Endothelial cell of umbilical vein (primary cell): ENCODE measurements at regions not wholly inside any gene's neighbourhood (a gene's known extent, or its start where the extent isn't known, plus 50 kb on each side); places are given as distances from the start of the nearest gene placed in this dataset.

Experiments
- BruUV-seq: library from RNA; stranded (reverse); fragments of 400-500 nt; replicated peaks from 2 replicates; lab custom pipeline; 2021; lab: Mats Ljungman, UMichigan
- CTCF ChIA-PET: fragments of 300-600, 350-600 bp; sonication (Branson Sonifier 250); formaldehyde crosslinking; loops from one replicate; lab custom pipeline; 2021; ENCODE audit warnings: antibody characterized with exemption, inconsistent platforms; lab: Charles Lee
- POLR2A ChIA-PET: fragments of 300-600, 350-600 bp; sonication (Branson Sonifier 250); formaldehyde crosslinking; loops from one replicate; lab custom pipeline; 2021; ENCODE audit warnings: antibody characterized with exemption, inconsistent platforms; lab: Charles Lee
- DNase-seq: peaks from one replicate; pipeline ENCODE4 v3.0.0-alpha.2; 2011; ENCODE audit warnings: low read depth, low spot score
- FAIRE-seq: peaks from 2 replicates; lab custom pipeline; 2011; peaks lifted over from hg19 to GRCh38; lab: Jason Lieb, UNC
- H2AFZ ChIP-seq: 2 replicates; pipeline ENCODE4 v1.6.0; 2012; ENCODE audit warnings: low read depth, low read length, control low read depth, inconsistent platforms
- H3K27ac ChIP-seq: 2 replicates; pipeline ENCODE4 v1.5.1; 2011; ENCODE audit warnings: low read depth, mild to moderate bottlenecking, control low read depth, low read length, moderate library complexity; ENCODE audit not compliant: insufficient read depth
- H3K27me3 ChIP-seq, 2 experiments: 2 replicates each; pipeline versions ENCODE4 v1.6.0 to v1.6.1; 2011; ENCODE audit warnings: low read length in 2 of 2, mixed read lengths in 1 of 2; ENCODE audit not compliant: control insufficient read depth in 2 of 2, insufficient read depth in 2 of 2
- H3K36me3 ChIP-seq, 2 experiments: 2 replicates in 1 of 2; 3 replicates in 1 of 2; pipeline ENCODE4 v1.5.1; 2011; ENCODE audit warnings: low read length in 2 of 2, mild to moderate bottlenecking in 1 of 2, moderate library complexity in 1 of 2; ENCODE audit not compliant: control insufficient read depth in 2 of 2, insufficient read depth in 2 of 2; ENCODE audit errors: extremely low read depth in 1 of 2
- H3K4me1 ChIP-seq: 3 replicates; pipeline ENCODE4 v1.5.1; 2011; ENCODE audit warnings: mild to moderate bottlenecking, low read length; ENCODE audit not compliant: control insufficient read depth, insufficient read depth; ENCODE audit errors: extremely low read depth
- H3K4me2 ChIP-seq: 2 replicates; pipeline ENCODE4 v1.6.1; 2011; ENCODE audit warnings: low read length, control low read depth, mixed read lengths; ENCODE audit not compliant: insufficient read depth
- H3K4me3 ChIP-seq, 3 experiments: fragments of 200-600 bp in 1 of 3; sonication (generic), shearing (Covaris generic) in 1 of 3; replicated peaks in 1 of 3; 2 replicates each; pipeline ENCODE4 v1.5.1; 2011 to 2016; ENCODE audit warnings: control low read depth in 3 of 3, low read length in 3 of 3, mild to moderate bottlenecking in 2 of 3, inconsistent platforms in 1 of 3, low read depth in 1 of 3, moderate library complexity in 1 of 3; ENCODE audit not compliant: insufficient read depth in 1 of 3
- H3K79me2 ChIP-seq: 2 replicates; pipeline ENCODE4 v1.6.0; 2012; ENCODE audit warnings: low read length, inconsistent platforms; ENCODE audit not compliant: control insufficient read depth, insufficient read depth
- H3K9ac ChIP-seq: replicated peaks from 2 replicates; pipeline ENCODE3; 2011; ENCODE audit warnings: low read length, control low read depth; ENCODE audit not compliant: insufficient read depth; ENCODE audit errors: extremely low read depth
- H3K9me1 ChIP-seq: replicated peaks from 3 replicates; pipeline ENCODE4 v1.6.0; 2011; ENCODE audit warnings: mild to moderate bottlenecking, low read length; ENCODE audit not compliant: control insufficient read depth, insufficient read depth; ENCODE audit errors: extremely low read depth
- H3K9me3 ChIP-seq: replicated peaks from 2 replicates; pipeline ENCODE4 v1.5.1; 2012; ENCODE audit warnings: low read length, inconsistent platforms; ENCODE audit not compliant: control insufficient read depth, insufficient read depth
- H4K20me1 ChIP-seq: replicated peaks from 2 replicates; pipeline ENCODE3; 2011; ENCODE audit warnings: mild to moderate bottlenecking, low read length; ENCODE audit not compliant: control insufficient read depth, insufficient read depth; ENCODE audit errors: extremely low read depth
- CTCF ChIP-seq, 2 donors: IDR thresholded peaks; 1 replicate in 1 of 2; 2 replicates in 1 of 2; pipeline ENCODE4 v1.5.1; 2011; ENCODE audit warnings: low read length in 2 of 2, mild to moderate bottlenecking in 2 of 2, moderate library complexity in 2 of 2, control low read depth in 1 of 2, inconsistent platforms in 1 of 2, low read depth in 1 of 2; ENCODE audit not compliant: insufficient read depth in 1 of 2; ENCODE audit errors: extremely low read depth in 1 of 2
- EZH2 ChIP-seq: IDR thresholded peaks from 2 replicates; pipeline ENCODE4 v1.6.1; 2012; ENCODE audit warnings: borderline replicate concordance, low read depth, mild to moderate bottlenecking, moderate library complexity, low read length, inconsistent platforms; ENCODE audit not compliant: severe bottlenecking
- FOS ChIP-seq: IDR thresholded peaks from 2 replicates; pipeline ENCODE4 v1.6.1; 2011; ENCODE audit warnings: mild to moderate bottlenecking, low read length, moderate library complexity, borderline replicate concordance; ENCODE audit not compliant: insufficient read depth
- GATA2 ChIP-seq: IDR thresholded peaks from 2 replicates; pipeline ENCODE4 v1.7.0; 2011; ENCODE audit warnings: low read depth, mild to moderate bottlenecking, moderate library complexity, mixed read lengths, low read length; ENCODE audit not compliant: insufficient read length, insufficient read depth
- MAX ChIP-seq: IDR thresholded peaks from 2 replicates; pipeline ENCODE4 v1.6.1; 2011; ENCODE audit not compliant: insufficient read depth, insufficient read length
- POLR2A ChIP-seq: IDR thresholded peaks from 2 replicates; pipeline ENCODE4 v1.6.1; 2012; ENCODE audit warnings: low read depth, mild to moderate bottlenecking, control low read depth, low read length
- POLR2AphosphoS5 ChIP-seq: IDR thresholded peaks from 2 replicates; pipeline ENCODE4 v1.6.1; 2012; ENCODE audit warnings: low read depth, mild to moderate bottlenecking, control low read depth, low read length, moderate library complexity; ENCODE audit not compliant: insufficient read depth
- dilution Hi-C: fragments of 300-500 bp; cut with MboI; formaldehyde crosslinking; loops from one replicate; pipeline ENCODE4 v1.15.0; 2019; ENCODE audit warnings: low sequenced_read_pairs; ENCODE audit not compliant: extremely low pct_ligation_motif_present
- intact Hi-C: fragments of 100-400 bp; cut with micrococcal nuclease; formaldehyde crosslinking; loops from one replicate; pipeline ENCODE4 v1.10.0; 2022

GRCh38 chr20:7108929-7109328 lies 341.4 kb downstream of the BMP2 start:
- H3K27ac ChIP-seq: no peak overlapping the region
- BruUV-seq: no TSS peak
- dilution Hi-C loops (no loop called here), intact Hi-C loops (no loop called here)
- no peak for TF ChIP-seq POLR2A
- TF ChIP-seq GATA2: no peak
- no peak for TF ChIP-seq MAX
- no peak for TF ChIP-seq FOS
- no peak for TF ChIP-seq EZH2
- TF ChIP-seq POLR2AphosphoS5: no peak
- no peak for TF ChIP-seq CTCF (IDR thresholded peaks at IDR 0.05; ENCODE audit: extremely low read depth in 1 of 2, insufficient read depth in 1 of 2, low read depth in 1 of 2, low read length in 2 of 2)
- H3K79me2 ChIP-seq: no peaks in the 10 kb centered on the region
- no peaks in the 10 kb centered on the region for H3K9me3 ChIP-seq
- H3K4me3 ChIP-seq: no peak overlapping the region
- DNase-seq (no peak), FAIRE-seq (no peak)
- H3K4me1 ChIP-seq: no peaks in the 10 kb centered on the region
- ChIA-PET CTCF (interaction anchor here (1.0 kb wide), 1 partner anchor 18 kb away, joined by 3 read pairs; no protein-coding TSS in a partner anchor), POLR2A (no interaction called here)
- no peak overlapping the region for H3K4me2 ChIP-seq
- no peaks in the 10 kb centered on the region for H3K27me3 ChIP-seq
- no peak overlapping the region for H2AFZ ChIP-seq
- H3K9me1 ChIP-seq: no peaks in the 10 kb centered on the region
- no peaks in the 10 kb centered on the region for H4K20me1 ChIP-seq
- no peak overlapping the region for H3K9ac ChIP-seq
- H3K36me3 ChIP-seq: no peaks in the 10 kb centered on the region
